ENCODE measurements at regions not wholly inside any gene's neighbourhood (a gene's known extent, or its start where the extent isn't known, plus 50 kb on each side); places are given as distances from the start of the nearest gene placed in this dataset.
"Not testable (repeated sequence)": the region's sequence is repeated elsewhere in the genome, so short reads cannot be mapped to it uniquely, and the experiment has no call there.

- intact Hi-C loops (cut with DNase I; ENCODE audit: low total_unique reads) = no loop called here
- DNase-seq (ENCODE audit: low spot score in 2 of 2) = no peak
- no peaks in the 10 kb centered on the region for H3K27me3 ChIP-seq
- no peak for TF ChIP-seq POLR2AphosphoS5 (IDR thresholded peaks at IDR 0.05)
- TF ChIP-seq POLR2A (IDR thresholded peaks at IDR 0.05) = no peak
- TF ChIP-seq, protein P1, sequence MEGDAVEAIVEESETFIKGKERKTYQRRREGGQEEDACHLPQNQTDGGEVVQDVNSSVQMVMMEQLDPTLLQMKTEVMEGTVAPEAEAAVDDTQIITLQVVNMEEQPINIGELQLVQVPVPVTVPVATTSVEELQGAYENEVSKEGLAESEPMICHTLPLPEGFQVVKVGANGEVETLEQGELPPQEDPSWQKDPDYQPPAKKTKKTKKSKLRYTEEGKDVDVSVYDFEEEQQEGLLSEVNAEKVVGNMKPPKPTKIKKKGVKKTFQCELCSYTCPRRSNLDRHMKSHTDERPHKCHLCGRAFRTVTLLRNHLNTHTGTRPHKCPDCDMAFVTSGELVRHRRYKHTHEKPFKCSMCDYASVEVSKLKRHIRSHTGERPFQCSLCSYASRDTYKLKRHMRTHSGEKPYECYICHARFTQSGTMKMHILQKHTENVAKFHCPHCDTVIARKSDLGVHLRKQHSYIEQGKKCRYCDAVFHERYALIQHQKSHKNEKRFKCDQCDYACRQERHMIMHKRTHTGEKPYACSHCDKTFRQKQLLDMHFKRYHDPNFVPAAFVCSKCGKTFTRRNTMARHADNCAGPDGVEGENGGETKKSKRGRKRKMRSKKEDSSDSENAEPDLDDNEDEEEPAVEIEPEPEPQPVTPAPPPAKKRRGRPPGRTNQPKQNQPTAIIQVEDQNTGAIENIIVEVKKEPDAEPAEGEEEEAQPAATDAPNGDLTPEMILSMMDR (IDR thresholded peaks at IDR 0.05) = no peak
- H3K4me3 ChIP-seq = no peak overlapping the region
- no peaks in the 10 kb centered on the region for H3K36me3 ChIP-seq
- H3K4me1 ChIP-seq = no peaks in the 10 kb centered on the region
- H3K27ac ChIP-seq = no peak overlapping the region
- no peaks in the 10 kb centered on the region for H3K9me3 ChIP-seq
These were observed 124.9 kb downstream of the B3GNT2 start for GRCh38 chr2:62320657-62321357.

DNA sequence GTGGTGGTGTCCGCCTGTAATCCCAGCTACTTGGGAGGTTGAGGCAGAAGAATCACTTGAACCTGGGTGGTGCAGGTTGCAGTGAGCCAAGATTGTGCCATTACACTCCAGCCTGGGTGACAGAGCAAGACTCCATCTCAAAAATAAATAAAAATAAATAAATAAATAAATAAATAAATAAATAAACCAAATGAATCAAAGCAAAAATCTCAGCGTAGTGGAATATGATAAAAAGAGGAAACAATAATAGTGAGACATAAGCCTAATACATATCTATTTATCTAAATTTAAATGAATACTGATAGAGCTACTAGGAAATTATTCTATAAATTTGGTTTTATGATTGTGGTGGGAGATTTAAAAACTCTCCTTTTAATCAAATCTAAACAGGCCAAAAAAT, 124.2 kb downstream of the B3GNT2 start:
- not testable (repeated sequence) for H3K4me3 ChIP-seq

DNA sequence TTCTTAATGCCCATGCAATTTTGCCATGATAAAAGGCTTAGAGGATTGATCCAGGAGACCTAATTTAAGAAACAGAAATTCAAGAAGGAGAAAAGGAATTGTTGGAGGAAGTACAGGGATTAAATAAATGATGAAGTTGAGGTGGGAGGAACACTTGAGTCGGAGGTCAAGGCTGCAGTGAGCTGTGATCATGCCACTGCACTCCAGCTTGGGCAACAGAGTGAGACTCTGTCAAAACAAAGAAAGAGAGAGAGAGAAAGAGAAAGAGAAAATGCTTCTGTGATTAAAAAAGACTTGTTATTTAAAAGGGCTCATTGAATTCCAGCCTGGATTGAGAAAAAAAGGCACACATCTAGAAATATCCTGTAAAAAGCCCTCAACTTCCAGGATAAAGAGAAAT, 123.2 kb downstream of the B3GNT2 start:
- TF ChIP-seq, protein P1 (IDR thresholded peaks at IDR 0.05) = no peak
- TF ChIP-seq POLR2A (IDR thresholded peaks at IDR 0.05) = no peak
- no peak for TF ChIP-seq POLR2AphosphoS5 (IDR thresholded peaks at IDR 0.05)
- Histone ChIP-seq H3K27ac (no peak overlapping the region), H3K27me3 (no peaks in the 10 kb centered on the region), H3K4me3 (no peak overlapping the region), H3K36me3 (no peaks in the 10 kb centered on the region), H3K9me3 (no peaks in the 10 kb centered on the region), H3K4me1 (no peaks in the 10 kb centered on the region)
- no peak for DNase-seq (ENCODE audit: low spot score in 2 of 2)
- intact Hi-C loops (cut with DNase I; ENCODE audit: low total_unique reads) = no loop called here

More for the DNA sequence above, 124.2 kb downstream of the B3GNT2 start:
- H3K4me1 ChIP-seq; H3K36me3 ChIP-seq; H3K27ac ChIP-seq; H3K27me3 ChIP-seq; intact Hi-C loops (cut with DNase I; ENCODE audit: low total_unique reads); DNase-seq (ENCODE audit: low spot score in 2 of 2); H3K9me3 ChIP-seq: not testable (repeated sequence)

DNA sequence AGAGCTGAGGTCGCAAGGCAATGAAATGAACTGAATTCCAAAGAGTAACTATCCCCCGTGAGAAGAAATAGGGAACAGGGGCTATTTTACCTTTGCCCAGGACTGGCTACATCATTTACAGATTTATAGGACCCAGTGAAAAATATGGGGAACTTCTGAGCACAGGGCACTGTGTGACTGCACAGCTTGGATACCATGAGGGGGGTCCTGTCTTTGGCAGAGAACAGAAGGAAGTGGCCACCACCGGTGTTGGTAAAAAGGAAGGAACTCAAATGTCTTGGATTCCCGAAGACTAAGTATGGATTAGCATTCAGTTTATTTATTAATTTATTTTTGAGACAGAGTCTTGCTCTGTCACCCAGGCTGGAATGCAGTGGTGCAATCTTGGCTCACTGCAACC, 119.6 kb downstream of the B3GNT2 start:
- Histone ChIP-seq H3K9me3 (no peaks in the 10 kb centered on the region), H3K36me3 (no peaks in the 10 kb centered on the region), H3K4me1 (no peaks in the 10 kb centered on the region), H3K27me3 (no peaks in the 10 kb centered on the region), H3K27ac (no peak overlapping the region), H3K4me3 (no peak overlapping the region)
- intact Hi-C loops (cut with DNase I; ENCODE audit: low total_unique reads) = no loop called here
- DNase-seq (ENCODE audit: low spot score in 2 of 2) = no peak
- TF ChIP-seq POLR2AphosphoS5 (IDR thresholded peaks at IDR 0.05) (no peak), POLR2A (IDR thresholded peaks at IDR 0.05) (no peak)
- TF ChIP-seq, protein P1 (IDR thresholded peaks at IDR 0.05) = no peak

- H3K4me3 ChIP-seq = no peak overlapping the region
- no peaks in the 10 kb centered on the region for H3K36me3 ChIP-seq
- H3K27me3 ChIP-seq = no peaks in the 10 kb centered on the region
- intact Hi-C loops (cut with DNase I; ENCODE audit: low total_unique reads) = no loop called here
- no peak overlapping the region for H3K27ac ChIP-seq
- DNase-seq (ENCODE audit: low spot score in 2 of 2) = no peak
- no peak for TF ChIP-seq POLR2AphosphoS5 (IDR thresholded peaks at IDR 0.05)
- TF ChIP-seq, protein P1 (IDR thresholded peaks at IDR 0.05) = no peak
- TF ChIP-seq POLR2A (IDR thresholded peaks at IDR 0.05) = no peak
- no peaks in the 10 kb centered on the region for H3K9me3 ChIP-seq
- H3K4me1 ChIP-seq = no peaks in the 10 kb centered on the region
These were observed 118.4 kb downstream of the B3GNT2 start for GRCh38 chr2:62314291-62314690.

All from breast epithelium (tissue), 4 donors.